GM18951 (cell line): ENCODE measurements at regions not wholly inside any gene's neighbourhood (a gene's known extent, or its start where the extent isn't known, plus 50 kb on each side); places are given as distances from the start of the nearest gene placed in this dataset.
"Not testable (repeated sequence)": the region's sequence is repeated elsewhere in the genome, so short reads cannot be mapped to it uniquely, and the experiment has no call there.

ENCODE experiments used
- POLR2A ChIP-seq: IDR thresholded peaks from 4 replicates; pipeline ENCODE4 v1.6.1; 2011; ENCODE audit warnings: mild to moderate bottlenecking; ENCODE audit not compliant: insufficient read length, insufficient read depth; ENCODE audit errors: extremely low read depth
- in situ Hi-C: fragments of 300-500 bp; cut with MboI; formaldehyde crosslinking; loops from one replicate; pipeline ENCODE4 v1.12.0; 2022; ENCODE audit warnings: low sequenced_read_pairs, mixed read lengths, inconsistent platforms; ENCODE audit not compliant: unreplicated experiment

DNA sequence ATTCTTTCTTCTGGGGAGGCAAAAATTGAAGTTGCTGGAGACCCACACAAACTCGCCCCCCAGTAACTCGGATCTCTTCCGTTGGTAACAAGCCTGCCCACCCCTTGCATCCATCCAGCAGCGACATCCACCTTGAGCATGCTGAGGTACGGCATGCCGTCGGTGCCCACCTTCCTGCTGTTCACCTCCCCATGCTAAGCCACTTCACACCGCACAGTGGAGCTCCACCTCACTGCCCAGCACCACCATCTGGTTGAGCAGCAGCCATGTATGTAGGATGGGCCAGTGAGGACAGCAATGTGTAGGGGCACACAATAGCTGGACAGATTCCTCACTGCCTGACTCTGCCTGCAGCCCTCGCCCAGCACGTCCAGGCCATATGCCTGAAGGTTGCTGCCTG is 138.1 kb upstream of the ZNF92 start:
- TF ChIP-seq POLR2A, result no peak
- in situ Hi-C loops, result no loop called here

DNA sequence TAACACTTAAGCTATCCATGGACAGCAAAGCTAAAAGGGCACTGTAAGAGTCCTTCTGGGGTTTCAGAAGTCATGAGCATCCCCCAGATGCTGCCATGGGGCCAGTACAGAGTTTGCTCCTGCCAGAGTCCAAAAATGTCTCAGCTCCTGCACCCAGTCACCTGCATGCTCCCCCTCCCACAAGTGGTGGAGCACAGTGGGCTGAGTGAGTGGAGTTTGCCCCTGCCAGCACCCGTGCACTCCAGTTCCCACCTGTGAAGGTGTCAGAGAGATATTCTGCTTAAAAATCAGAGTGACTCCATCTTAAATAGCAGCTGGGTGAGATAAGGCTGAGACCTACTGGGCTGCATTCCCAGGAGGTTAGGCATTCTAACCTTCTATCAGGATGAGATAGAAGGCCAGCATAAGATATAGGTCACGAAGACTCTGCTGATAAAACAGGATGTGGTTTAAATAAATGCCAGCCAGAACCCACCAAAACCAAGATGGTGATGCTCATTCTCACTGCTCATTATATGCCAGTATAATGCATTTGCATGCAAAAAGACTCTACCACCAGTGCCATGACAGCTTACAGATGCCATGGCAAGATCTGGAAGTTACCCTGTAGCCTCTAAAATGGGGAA is 140.1 kb upstream of the ZNF92 start:
- in situ Hi-C loops, result no loop called here
- TF ChIP-seq POLR2A, result no peak

DNA sequence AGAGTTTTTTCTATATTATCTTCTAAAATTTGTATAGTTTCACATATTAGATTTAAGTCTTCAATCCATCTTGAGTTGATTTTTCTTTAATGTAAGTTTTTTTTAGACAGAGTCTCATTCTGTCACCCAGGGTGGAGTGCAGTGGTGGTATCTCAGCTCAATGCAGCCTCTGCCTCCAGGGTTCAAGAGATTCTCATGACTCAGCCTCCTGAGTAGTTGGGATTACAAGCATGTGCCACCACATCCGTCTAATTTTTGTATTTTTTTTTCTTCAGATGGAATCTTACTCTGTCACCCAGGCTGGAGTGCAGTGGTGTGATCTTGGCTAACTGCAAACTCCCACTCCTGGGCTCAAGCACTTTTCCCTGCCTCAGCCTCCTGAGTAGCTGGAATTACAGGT is 143.4 kb upstream of the ZNF92 start:
- TF ChIP-seq POLR2A, result no peak
- in situ Hi-C loops, result no loop called here

DNA sequence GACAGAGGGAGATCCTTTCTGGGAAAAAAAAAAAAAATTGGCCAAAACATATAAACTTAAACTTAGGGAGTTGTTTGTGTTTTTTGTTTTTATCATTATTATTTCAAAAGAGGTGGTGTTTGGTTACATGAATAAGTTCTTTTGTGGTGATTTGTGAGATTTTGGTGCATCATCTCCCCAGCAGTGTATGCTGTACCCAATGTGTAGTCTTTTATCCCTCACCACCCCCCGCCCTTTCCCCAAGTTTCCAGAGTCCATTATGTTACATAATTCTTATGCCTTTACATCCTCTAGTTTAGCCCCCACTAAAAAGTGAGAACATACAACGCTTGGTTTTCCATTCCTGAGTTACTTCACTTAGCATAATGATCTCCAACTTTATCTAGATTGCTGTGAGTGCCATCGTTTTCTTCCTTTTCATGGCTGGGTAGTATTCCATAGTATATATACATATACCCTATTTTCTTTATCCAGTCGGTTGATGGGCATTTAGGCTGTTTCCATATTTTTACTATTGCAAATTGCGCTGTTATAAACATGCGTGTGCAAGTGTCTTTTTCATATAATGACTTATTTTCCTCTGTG is 148.1 kb upstream of the ZNF92 start:
- in situ Hi-C loops, result no loop called here
- no peak for TF ChIP-seq POLR2A

DNA sequence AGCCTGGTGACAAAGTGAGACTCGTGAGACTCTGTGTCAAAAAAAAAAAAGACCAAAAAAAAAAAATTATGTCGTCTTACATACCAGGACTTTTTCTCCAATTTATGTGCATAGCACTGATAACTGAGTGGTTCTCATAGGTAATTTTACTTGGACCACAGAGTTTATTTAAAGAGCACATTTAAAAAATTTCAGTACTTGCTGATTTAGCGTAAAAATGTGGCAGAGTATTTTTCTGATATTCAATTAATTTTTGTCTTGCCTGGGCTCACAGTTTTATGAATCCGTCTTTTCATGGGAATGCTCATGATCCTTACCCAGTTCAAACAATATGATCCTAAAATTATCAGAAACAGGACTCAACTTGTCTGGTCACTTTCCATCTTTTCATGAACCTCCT is 151.0 kb upstream of the ZNF92 start:
- in situ Hi-C loops, result no loop called here
- no peak for TF ChIP-seq POLR2A

DNA sequence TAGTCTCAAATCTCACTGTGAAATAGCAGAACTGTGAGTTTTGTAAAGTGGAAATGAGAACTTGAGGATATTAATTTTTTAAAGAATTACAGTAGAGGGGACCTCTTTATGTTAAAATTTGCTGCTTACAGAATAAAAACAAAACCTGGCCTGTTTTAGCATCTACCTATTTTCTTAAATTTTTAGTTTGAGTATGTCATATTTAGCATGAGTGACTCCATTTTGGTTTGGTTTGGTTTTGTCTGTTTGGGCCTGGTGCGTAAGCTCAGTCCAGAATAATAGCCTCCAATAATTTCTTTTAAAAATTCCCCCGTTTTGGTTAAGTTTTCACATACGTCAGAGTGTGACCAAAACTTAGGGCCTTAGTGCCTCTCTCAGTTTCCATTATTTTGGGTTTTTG is 152.0 kb upstream of the ZNF92 start:
- TF ChIP-seq POLR2A, result no peak
- in situ Hi-C loops, result no loop called here

DNA sequence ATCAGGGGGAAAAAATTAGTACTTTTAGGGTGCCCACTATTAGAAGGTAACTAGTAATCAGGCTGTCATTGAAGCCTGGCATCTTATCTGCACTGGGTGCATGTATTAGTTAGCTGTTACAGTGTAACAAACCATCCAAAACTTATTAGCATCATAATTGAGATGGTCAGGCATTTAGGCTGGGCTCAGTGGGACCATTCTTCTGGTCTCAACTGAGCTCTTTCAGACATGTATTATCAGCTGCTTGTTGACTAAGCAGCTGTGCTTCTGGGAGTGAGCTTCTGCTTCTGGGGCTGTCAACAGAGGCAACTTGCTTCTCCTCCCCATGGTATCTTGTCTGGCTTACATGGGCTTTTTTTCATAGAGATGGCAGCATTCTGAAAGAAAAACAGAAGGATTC is 154.0 kb upstream of the ZNF92 start:
- in situ Hi-C loops, result loop anchor here (10.0 kb wide), 1 partner anchor 495 kb away; no protein-coding TSS in a partner anchor
- no peak for TF ChIP-seq POLR2A

DNA sequence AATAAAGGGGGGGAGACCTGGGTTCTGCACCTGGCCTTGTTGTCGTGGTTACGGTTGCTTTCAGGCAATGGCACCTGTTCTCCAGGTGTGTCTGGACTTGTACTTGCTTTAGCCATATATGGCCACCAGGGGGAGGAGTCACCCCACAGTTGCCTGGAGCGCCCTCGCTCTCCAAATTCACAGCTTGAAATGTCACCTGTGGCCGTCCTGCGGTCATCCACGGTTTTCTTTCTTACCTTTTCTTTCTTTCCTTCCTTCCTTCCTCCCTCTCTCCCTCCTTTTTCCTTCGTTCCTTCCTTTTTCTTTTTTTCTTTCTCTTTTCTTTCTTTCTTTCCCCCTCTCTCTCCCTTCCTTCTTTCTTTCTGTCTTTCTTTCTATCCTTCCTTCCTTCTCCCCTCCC is 157.2 kb upstream of the ZNF92 start:
- TF ChIP-seq POLR2A, result no peak
- in situ Hi-C loops, result loop anchor here (10.0 kb wide), 1 partner anchor 498 kb away; no protein-coding TSS in a partner anchor

DNA sequence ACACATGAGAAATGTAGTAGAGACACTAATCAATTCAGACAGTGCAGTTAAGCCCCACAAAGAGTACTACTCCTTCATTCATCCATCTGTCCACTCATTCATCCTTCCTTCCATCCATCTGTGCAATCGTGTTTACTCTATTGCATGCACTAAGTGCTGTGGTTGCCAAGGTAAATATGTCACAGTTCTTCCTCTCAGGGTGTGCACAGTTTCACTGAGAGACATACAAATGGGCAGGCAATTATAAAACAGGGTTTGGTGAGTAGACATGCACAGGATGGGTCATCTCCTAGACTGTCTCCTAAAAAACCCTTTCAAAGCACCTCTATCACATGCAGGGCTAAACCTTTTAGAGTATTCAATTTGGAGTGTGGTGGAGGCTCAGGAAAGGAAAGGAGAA is 160.4 kb upstream of the ZNF92 start:
- in situ Hi-C loops, result loop anchor here (10.0 kb wide), 1 partner anchor 502 kb away; no protein-coding TSS in a partner anchor

DNA sequence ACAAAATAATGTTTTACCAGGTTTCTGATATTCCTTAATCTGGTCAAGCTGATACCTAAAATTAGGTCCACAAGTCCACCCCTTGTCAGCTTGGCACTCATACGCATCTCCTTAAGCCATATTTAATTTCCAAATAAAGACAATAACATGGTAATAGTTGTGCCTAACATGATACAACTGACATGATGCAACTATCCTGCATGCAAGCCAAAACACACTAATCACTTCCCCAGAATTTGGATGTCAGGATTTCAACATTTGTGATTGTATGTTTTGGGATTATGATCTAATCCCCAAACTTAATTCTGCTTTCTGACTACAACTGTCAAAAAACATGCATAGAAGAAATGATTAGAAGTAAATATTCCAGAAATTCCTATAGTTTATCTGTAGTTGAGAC is 174.4 kb upstream of the ZNF92 start:
- in situ Hi-C loops, result not testable (repeated sequence)

DNA sequence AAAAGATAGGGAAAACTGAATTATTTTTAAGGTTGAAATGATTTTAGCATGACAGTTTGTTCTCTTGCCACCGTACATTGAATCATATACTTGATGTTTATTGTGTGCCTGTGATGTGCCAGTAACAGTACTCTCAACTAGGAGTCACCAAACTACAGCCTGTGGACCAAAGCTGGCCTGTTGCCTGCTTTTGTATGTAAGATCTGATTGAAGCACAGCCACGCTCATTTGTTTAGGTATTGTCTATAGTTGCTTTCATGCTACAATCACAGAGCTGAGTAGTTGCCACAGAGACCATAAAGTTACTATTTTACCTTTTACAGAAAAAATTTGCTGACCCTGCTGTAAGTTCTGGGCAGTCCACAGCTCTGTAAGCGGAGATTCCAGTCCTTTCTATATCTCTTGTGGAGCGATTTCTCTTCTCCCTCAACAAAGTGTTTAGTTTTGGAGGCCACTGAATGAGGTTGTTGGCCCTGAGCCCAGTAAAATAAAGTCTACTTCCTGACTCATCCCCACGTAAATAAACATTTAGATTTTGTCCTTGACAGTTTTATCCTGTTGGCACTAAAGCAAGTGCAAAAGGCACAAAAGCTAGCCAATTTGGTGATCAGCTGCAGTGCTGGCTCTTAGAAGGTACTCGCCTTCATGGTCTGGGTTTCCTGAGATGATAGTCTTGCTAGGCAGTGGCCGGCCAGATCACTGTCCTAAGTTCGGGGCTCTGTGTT is 180.2 kb upstream of the ZNF92 start:
- in situ Hi-C loops, result not testable (repeated sequence)

DNA sequence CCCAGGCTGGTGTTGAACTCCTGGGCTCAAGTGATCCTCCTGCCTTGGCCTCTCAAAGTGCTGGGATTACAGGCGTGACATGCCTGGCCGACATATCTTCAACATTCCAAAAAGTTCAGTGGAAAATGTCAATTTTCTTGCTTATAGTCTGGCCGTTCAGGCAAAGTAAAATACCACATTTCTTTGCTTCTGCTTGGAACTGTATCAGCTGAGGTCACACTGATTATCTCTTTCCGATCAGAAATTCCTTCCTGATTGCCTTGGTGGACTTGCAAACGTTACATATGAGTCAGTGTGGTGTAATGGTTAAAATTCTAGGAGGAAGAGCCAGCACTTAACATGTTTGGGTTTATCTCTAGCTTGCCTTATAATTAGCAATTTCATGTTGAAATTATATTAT is 170.6 kb upstream of the ERV3-1 start:
- in situ Hi-C loops, result not testable (repeated sequence)

DNA sequence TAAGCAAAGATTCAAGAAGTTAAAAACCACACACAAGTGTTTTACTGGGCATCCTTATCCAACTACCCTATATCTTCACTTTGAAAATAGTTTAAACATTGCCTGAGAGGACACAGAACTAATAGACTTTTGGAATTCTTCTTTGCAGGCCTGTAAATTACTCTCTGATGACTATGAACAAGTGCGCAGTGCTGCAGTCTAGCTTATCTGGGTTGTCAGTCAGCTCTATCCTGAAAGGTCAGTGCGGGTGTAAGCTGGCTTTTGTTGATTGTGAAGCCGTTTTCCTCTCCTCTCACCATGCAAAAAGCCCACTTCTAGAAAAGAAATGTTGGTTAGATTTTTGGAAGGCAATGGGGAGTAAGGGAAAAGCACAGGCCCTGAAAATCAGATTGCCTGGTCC is 143.6 kb upstream of the ERV3-1 start:
- in situ Hi-C loops, result not testable (repeated sequence)

DNA sequence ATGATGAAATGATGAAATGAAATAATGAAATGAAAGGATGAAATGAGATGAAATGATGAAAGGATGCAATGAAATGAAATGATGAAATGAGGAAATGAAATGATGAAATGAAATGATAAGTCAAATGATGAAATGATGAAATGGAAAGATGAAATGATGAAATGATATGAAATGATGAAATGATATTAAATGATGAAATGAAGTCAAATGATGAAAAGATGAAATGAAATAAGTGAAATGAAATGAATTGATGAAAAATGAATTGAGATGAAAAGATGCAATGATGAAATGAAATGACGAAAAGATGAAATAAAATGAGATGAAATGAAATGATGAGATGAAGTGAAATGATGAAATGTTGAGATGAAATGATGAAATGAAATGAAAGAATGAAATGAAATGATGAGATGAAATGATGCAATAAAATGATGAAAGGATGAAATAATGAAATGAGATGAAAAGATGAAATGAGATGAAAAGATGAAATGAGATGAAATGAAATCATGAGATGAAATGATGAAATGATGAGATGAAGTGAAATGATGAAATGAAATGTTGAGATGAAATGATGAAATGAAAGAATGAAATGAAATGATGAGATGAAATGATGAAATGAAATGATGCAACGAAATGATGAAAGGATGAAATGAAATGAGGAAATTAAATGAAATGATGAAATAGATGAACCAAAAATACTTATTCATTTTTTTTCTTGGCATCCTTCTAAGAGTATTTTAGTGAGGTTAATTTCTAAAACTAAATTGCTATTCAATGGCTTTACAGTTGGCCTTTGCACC is 139.8 kb upstream of the ERV3-1 start:
- in situ Hi-C loops, result not testable (repeated sequence)

DNA sequence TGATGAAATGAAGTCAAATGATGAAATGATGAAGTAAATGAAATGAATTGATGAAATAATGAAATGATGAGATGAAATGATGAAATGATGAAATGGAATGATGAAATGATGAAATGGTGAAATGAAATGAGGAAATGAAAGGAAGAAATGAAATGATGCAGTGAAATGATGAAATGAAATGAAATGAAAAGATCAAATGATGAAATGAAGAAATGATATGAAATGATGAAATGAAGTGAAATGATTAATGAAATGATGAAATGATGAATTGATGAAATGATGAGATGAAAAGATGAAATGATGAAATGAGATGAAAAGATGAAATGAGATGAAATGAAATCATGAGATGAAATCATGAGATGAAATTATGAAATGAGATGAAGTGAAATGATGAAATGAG is 139.2 kb upstream of the ERV3-1 start:
- in situ Hi-C loops, result not testable (repeated sequence)

DNA sequence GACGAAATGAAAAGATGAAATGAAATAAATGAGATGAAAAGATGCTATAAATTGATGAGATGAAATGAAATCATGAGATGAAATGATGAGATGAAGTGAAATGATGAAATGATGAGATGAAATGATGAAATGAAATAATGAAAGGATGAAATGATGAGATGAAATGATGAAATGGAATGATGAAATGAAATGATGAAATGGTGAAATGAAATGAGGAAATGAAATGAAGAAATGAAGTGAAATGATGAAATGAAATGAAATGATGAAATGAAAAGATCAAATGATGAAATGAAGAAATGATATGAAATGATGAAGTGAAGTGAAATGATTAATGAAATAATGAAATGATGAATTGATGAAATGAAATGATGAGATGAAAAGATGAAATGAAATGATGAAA is 138.5 kb upstream of the ERV3-1 start:
- in situ Hi-C loops, result not testable (repeated sequence)

DNA sequence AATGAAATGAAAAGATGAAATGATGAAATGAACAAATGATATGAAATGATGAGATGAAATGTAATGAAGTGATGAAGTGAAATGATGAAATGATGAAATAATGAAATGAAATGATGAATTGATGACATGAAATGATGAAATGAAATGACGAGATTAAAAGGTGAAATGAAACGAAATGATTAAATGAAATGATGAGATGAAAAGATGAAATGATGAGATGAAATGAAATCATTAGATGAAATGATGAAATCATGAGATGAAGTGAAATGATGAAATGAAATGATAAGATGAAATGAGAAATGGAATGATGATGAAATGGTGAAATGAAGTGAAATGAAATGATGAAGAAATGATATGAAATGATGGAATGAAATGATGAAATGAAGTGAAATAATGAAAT is 138.1 kb upstream of the ERV3-1 start:
- in situ Hi-C loops, result not testable (repeated sequence)

DNA sequence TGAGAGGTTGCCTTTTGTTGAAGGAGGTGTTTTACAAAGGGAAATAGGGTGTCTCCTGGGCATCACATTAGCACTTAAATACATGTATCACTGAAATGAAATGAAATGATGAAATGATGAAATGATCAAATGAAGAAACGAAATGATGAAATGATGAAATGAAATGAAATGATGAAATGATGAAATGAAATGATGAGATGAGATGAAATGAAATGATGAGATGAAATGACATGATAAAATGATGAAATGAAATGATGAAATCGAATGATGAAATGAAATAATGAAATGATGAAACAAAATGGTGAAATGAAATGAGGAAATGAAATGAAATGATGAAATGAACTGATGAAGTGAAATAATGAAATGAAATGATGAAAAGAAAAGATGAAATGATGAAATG is 137.6 kb upstream of the ERV3-1 start:
- in situ Hi-C loops, result not testable (repeated sequence)

DNA sequence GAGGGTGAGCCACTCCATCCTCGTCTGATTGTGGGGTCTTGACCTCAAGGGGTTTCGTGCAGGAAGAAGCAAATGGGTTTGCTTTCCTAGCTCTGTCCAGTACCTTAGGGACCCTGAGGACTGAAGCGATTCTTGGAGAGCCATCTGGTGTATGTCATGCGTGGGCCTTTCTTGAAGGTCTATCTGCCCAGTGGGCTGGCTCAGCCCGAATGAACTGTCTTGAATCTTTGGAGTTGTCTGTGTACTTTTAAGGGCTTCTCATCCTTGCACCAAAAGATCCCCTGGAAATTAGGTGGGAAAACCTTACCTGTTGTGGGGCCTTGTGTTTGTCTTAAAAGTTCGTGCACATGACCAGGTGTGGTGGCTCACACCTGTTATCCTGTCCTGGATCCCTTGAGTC is 135.4 kb upstream of the ERV3-1 start:
- in situ Hi-C loops, result not testable (repeated sequence)
